Fibroblast of villous mesenchyme (primary cell): ENCODE measurements at regions not wholly inside any gene's neighbourhood (a gene's known extent, or its start where the extent isn't known, plus 50 kb on each side); places are given as distances from the start of the nearest gene placed in this dataset.

Source experiments
- DNase-seq: peaks from one replicate; pipeline ENCODE4 v3.0.0-alpha.2; 2010; ENCODE audit warnings: low read depth
- H3K4me3 ChIP-seq: 2 replicates; pipeline ENCODE4 v1.5.1; 2011; ENCODE audit warnings: low read depth, mild to moderate bottlenecking, low read length
- CTCF ChIP-seq: IDR thresholded peaks from 2 replicates; pipeline ENCODE4 v1.5.1; 2012; ENCODE audit warnings: low read depth, mild to moderate bottlenecking, low read length; ENCODE audit not compliant: insufficient read depth

DNA sequence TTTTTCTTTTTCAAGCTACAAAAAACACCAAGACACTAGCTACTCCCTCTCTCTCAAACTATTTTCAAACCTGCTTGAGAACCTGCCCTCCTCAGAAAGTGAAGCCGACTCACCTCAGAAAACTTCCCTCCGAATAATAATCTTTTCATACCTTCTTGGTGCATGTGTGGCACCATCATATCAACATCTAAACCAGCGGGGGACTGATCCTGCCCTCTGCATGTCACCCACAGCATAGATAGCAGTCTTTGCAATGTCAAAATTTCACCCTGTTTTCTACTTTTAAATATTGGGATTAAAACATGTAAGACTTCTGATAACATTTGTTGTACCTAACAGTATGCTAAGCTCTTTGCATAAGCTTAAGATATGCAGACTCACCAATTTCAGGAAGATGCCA is 1260.3 kb downstream of the PLA2G4A start:
- no peak for TF ChIP-seq CTCF
- DNase-seq: no peak
- no peak overlapping the region for H3K4me3 ChIP-seq

DNA sequence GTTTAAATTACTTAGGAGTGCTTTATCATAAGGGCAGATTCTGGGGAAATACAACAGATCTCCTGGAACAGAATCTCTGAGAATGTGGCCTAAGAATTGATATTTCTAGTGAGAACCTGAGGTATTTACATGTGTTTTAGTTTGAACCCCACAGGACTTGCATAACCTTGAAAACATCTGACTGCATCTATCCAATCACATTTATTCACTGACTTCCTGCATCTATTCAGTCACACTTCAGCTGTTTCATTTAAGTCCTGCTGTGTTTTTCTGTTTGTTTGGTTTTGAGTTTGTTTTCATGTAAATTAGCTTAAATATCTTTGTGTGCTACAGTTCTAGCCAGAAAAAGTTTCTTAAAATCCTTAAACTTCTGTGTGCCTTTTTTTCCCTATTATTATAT is 1260.7 kb downstream of the PLA2G4A start:
- H3K4me3 ChIP-seq: no peak overlapping the region
- no peak for TF ChIP-seq CTCF
- DNase-seq: peak; percentile 8

- H3K4me3 ChIP-seq: no peak overlapping the region
- no peak for DNase-seq
- TF ChIP-seq CTCF: no peak
Measured at GRCh38 chr1:188096521-188096920, 1267.8 kb downstream of the PLA2G4A start.

GRCh38 chr1:188117436-188117835 is 1288.7 kb downstream of the PLA2G4A start:
- no peak for DNase-seq
- TF ChIP-seq CTCF: no peak
- no peak overlapping the region for H3K4me3 ChIP-seq

GRCh38 chr1:188122646-188123045 is 1293.9 kb downstream of the PLA2G4A start:
- no peak for TF ChIP-seq CTCF
- H3K4me3 ChIP-seq: no peak overlapping the region
- DNase-seq: no peak

DNA sequence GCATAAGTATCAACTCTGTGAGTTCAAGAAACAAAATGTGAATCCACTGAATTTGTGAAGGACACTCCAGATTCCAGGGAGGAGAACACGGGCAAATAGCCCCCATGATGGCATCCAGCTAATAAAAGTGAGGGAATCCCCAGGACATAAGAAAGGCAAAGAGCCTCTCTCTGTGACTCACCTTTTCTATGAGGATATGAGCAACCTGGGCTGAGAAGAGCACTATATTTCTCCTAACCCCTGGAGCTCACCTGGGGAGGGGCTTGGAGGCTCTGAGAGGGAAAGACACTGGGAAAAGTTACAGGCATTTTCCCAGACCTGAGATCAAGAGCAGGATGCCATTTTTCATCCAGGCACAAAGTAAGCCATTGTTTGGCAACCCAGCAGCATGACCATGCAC is 1298.8 kb downstream of the PLA2G4A start:
- no peak for DNase-seq
- H3K4me3 ChIP-seq: no peak overlapping the region
- TF ChIP-seq CTCF: no peak

- H3K4me3 ChIP-seq: no peak overlapping the region
- peak; percentile 37 for TF ChIP-seq CTCF
- peak; percentile 25 for DNase-seq
Measured at GRCh38 chr1:188128761-188129160, 1300.0 kb downstream of the PLA2G4A start.
